ENCODE measurements at regions not wholly inside any gene's neighbourhood (a gene's known extent, or its start where the extent isn't known, plus 50 kb on each side); places are given as distances from the start of the nearest gene placed in this dataset.

GRCh38 chr11:82586581-82586980 lies 147.1 kb downstream of the FAM181B start:
- H3K9me3 ChIP-seq = no peaks in the 10 kb centered on the region
- in situ Hi-C loops (cut with MboI; ENCODE audit: low sequenced_read_pairs) = no loop called here
- H3K4me1 ChIP-seq = no peaks in the 10 kb centered on the region
- peaks cover 10% of the 10 kb centered on the region; the same call in 1 of the 2 replicates for H3K27me3 ChIP-seq (ENCODE audit: low read depth)
- no peak overlapping the region for H3K4me3 ChIP-seq
- no peak for DNase-seq (ENCODE audit: low spot score in 2 of 2)
- H3K36me3 ChIP-seq (replicated peaks) = no peaks in the 10 kb centered on the region

DNA sequence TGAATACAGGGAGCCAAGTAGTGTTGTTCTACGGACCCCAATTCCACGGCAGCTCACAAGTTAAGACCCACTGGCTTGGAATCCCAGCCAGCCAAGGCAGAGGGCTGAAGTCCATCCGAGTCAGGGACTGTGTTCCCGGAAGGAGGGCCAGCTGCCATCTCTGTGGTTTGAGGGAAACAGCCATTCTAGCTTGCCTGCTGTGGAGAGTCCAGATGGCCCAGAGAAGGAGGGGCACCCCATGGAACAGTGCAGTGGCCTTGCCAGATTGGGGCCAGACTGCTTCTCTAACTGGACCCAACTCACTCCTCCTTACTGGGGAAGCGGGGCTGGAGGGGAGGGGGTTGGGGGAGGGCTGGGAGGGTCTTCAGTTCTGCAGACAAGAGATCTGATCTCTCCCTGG lies 156.4 kb downstream of the FAM181B start:
- no peak for DNase-seq (ENCODE audit: low spot score in 2 of 2)
- Histone ChIP-seq H3K9me3 (no peaks in the 10 kb centered on the region), H3K4me3 (no peak overlapping the region), H3K27me3 (ENCODE audit: low read depth) (peaks cover 6% of the 10 kb centered on the region), H3K36me3 (replicated peaks) (no peaks in the 10 kb centered on the region), H3K4me1 (no peaks in the 10 kb centered on the region)
- in situ Hi-C loops (cut with MboI; ENCODE audit: low sequenced_read_pairs) = no loop called here

- H3K9me3 ChIP-seq = no peaks in the 10 kb centered on the region; the same call in 1 of the 2 replicates
- H3K27me3 ChIP-seq (ENCODE audit: low read depth) = no peaks in the 10 kb centered on the region; the same call in 1 of the 2 replicates
- in situ Hi-C loops (cut with MboI; ENCODE audit: low sequenced_read_pairs) = no loop called here
- no peaks in the 10 kb centered on the region for H3K4me1 ChIP-seq
- H3K4me3 ChIP-seq = no peak overlapping the region
- no peak for DNase-seq (ENCODE audit: low spot score in 2 of 2)
- no peaks in the 10 kb centered on the region for H3K36me3 ChIP-seq (replicated peaks)
Measured at GRCh38 chr11:82560836-82561235, 172.8 kb downstream of the FAM181B start.

GRCh38 chr11:82559609-82560008 lies 174.1 kb downstream of the FAM181B start:
- no peaks in the 10 kb centered on the region; the same call in 1 of the 2 replicates for H3K27me3 ChIP-seq (ENCODE audit: low read depth)
- no peak overlapping the region for H3K4me3 ChIP-seq
- H3K4me1 ChIP-seq = no peaks in the 10 kb centered on the region
- DNase-seq (ENCODE audit: low spot score in 2 of 2) = no peak
- no peaks in the 10 kb centered on the region; the same call in 1 of the 2 replicates for H3K9me3 ChIP-seq
- no peaks in the 10 kb centered on the region for H3K36me3 ChIP-seq (replicated peaks)
- in situ Hi-C loops (cut with MboI; ENCODE audit: low sequenced_read_pairs) = no loop called here

- H3K4me1 ChIP-seq = no peaks in the 10 kb centered on the region
Measured at GRCh38 chr11:82557274-82557673, 176.4 kb downstream of the FAM181B start.

DNA sequence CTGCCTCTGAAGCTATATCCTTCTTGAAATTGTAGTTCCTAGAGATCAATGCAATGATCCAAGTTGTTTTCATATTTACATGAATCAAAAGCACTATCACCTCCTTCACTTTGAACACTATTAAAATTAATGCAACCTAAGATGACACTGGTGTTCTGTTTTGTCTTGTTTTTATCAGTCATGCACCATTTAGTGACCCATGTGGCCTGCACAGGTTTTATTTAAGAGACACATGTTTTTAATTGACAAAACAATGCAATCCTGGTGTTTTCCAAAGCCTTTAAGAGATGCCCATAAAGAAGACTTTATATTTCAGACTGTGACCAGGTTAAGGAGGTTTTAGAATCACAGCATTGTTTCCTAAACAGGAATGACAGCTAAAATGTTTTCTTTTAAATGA lies 177.5 kb downstream of the FAM181B start:
- Histone ChIP-seq H3K4me1 (no peaks in the 10 kb centered on the region), H3K27me3 (ENCODE audit: low read depth) (no peaks in the 10 kb centered on the region; the same call in 1 of the 2 replicates), H3K9me3 (no peaks in the 10 kb centered on the region), H3K4me3 (no peak overlapping the region), H3K36me3 (replicated peaks) (no peaks in the 10 kb centered on the region)
- in situ Hi-C loops (cut with MboI; ENCODE audit: low sequenced_read_pairs) = no loop called here
- DNase-seq (ENCODE audit: low spot score in 2 of 2) = no peak

More at GRCh38 chr11:82557274-82557673, 176.4 kb downstream of the FAM181B start:
- no peak overlapping the region for H3K4me3 ChIP-seq
- H3K27me3 ChIP-seq (ENCODE audit: low read depth) = no peaks in the 10 kb centered on the region; the same call in 1 of the 2 replicates
- no peaks in the 10 kb centered on the region for H3K9me3 ChIP-seq
- no peak for DNase-seq (ENCODE audit: low spot score in 2 of 2)
- in situ Hi-C loops (cut with MboI; ENCODE audit: low sequenced_read_pairs) = no loop called here
- H3K36me3 ChIP-seq (replicated peaks) = no peaks in the 10 kb centered on the region

DNA sequence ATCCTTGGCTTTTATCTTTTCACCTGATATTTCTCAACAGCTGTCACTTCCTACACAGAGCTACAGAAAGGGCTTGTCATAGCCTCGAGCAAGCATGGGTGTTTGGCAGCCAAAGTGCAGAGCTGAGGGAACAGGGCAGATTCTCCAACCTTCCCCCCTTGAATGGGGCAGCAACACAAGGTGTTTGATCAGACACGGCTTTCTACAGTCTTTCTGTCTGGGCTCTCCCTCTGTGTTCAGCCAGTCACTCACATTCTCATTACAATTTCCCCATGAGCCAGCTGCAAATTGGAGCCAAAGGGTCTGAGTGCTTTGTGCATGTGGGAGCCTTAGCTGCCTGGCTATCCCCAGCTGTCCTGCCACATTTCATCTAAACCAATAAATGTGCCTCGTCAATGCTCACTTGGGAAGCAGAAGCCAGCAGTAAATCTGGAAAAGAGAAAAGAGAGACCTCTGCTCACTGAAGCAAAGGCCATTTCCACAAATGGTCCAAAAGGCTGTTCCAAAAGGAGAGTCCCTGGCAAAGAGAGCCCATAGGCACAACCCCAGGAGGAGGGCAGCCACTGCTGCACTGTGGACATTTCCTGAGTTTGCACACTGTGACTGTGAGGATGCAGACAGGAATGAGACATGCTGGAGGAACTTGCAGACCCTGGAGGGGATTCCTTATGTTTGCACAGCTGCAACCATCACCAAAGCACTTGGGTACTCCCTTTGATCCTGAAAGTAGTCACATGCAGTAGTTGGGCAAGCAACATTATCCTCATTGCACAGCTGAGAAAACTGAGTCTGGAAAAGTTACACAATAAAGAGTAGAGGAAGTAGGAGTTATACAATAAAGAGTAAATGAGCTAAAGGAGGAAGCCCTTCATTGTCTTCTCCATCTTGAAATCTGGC lies 186.8 kb downstream of the FAM181B start:
- in situ Hi-C loops (cut with MboI; ENCODE audit: low sequenced_read_pairs) = no loop called here
- no peaks in the 10 kb centered on the region for H3K36me3 ChIP-seq (replicated peaks)
- no peaks in the 10 kb centered on the region for H3K4me1 ChIP-seq
- DNase-seq (ENCODE audit: low spot score in 2 of 2) = no peak
- no peaks in the 10 kb centered on the region for H3K9me3 ChIP-seq
- H3K4me3 ChIP-seq = no peak overlapping the region
- 0 out of 2 replicates have a peak, but pooled peaks cover 2% of the 10 kb centered on the region for H3K27me3 ChIP-seq (ENCODE audit: low read depth)

- Histone ChIP-seq H3K36me3 (replicated peaks) (no peaks in the 10 kb centered on the region), H3K9me3 (no peaks in the 10 kb centered on the region), H3K4me1 (no peaks in the 10 kb centered on the region), H3K27me3 (ENCODE audit: low read depth) (0 out of 2 replicates have a peak, but pooled peaks cover 2% of the 10 kb centered on the region), H3K4me3 (no peak overlapping the region)
- DNase-seq (ENCODE audit: low spot score in 2 of 2) = no peak
- in situ Hi-C loops (cut with MboI; ENCODE audit: low sequenced_read_pairs) = no loop called here
Measured at GRCh38 chr11:82539669-82540068, 194.0 kb downstream of the FAM181B start.

- DNase-seq (ENCODE audit: low spot score in 2 of 2) = no peak
- Histone ChIP-seq H3K36me3 (replicated peaks) (no peaks in the 10 kb centered on the region), H3K27me3 (ENCODE audit: low read depth) (no peaks in the 10 kb centered on the region), H3K4me1 (peaks cover 5% of the 10 kb centered on the region; the same call in 1 of the 2 replicates), H3K4me3 (no peak overlapping the region), H3K9me3 (no peaks in the 10 kb centered on the region)
- in situ Hi-C loops (cut with MboI; ENCODE audit: low sequenced_read_pairs) = no loop called here
Measured at GRCh38 chr11:82536706-82537105, 197.0 kb downstream of the FAM181B start.

- Histone ChIP-seq H3K9me3 (no peaks in the 10 kb centered on the region), H3K36me3 (replicated peaks) (no peaks in the 10 kb centered on the region), H3K4me3 (no peak overlapping the region), H3K27me3 (ENCODE audit: low read depth) (no peaks in the 10 kb centered on the region), H3K4me1 (peaks cover 5% of the 10 kb centered on the region; the same call in 1 of the 2 replicates)
- DNase-seq (ENCODE audit: low spot score in 2 of 2) = no peak
- in situ Hi-C loops (cut with MboI; ENCODE audit: low sequenced_read_pairs) = no loop called here
Measured at GRCh38 chr11:82533628-82534327, 199.9 kb downstream of the FAM181B start.

- peaks cover 5% of the 10 kb centered on the region; the same call in 1 of the 2 replicates for H3K4me1 ChIP-seq
- no peak overlapping the region for H3K4me3 ChIP-seq
- in situ Hi-C loops (cut with MboI; ENCODE audit: low sequenced_read_pairs) = no loop called here
- no peak for DNase-seq (ENCODE audit: low spot score in 2 of 2)
- peaks cover 4% of the 10 kb centered on the region; the same call in 1 of the 2 replicates for H3K27me3 ChIP-seq (ENCODE audit: low read depth)
- no peaks in the 10 kb centered on the region for H3K36me3 ChIP-seq (replicated peaks)
- H3K9me3 ChIP-seq = no peaks in the 10 kb centered on the region
Measured at GRCh38 chr11:82529936-82530335, 203.7 kb downstream of the FAM181B start.

DNA sequence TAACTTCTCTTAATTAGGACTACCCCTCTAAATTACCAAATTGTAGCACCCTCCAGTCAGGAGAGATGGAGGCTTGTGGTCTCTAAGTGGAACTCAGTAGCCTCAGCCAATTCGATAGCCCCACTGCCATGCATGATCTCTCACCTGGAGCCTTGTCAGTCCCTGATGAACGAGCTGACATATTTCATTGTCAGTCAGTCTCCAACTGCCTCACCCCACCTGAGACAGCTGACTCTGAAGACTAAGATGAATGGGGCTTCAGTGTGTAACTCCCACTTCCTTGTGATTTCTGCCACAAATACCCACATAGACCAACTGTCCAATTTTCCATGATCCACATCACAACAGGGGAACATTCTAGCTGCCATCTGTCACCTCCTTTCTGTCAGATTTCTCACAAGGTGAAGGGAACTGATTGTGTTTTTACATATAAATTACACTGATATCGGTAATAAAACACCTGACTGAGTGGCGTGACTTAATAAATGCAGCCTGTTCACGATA lies 206.5 kb downstream of the FAM181B start:
- in situ Hi-C loops (cut with MboI; ENCODE audit: low sequenced_read_pairs) = no loop called here
- no peaks in the 10 kb centered on the region for H3K4me1 ChIP-seq
- no peaks in the 10 kb centered on the region for H3K9me3 ChIP-seq
- H3K4me3 ChIP-seq = no peak overlapping the region
- H3K27me3 ChIP-seq (ENCODE audit: low read depth) = peaks cover 4% of the 10 kb centered on the region; the same call in 1 of the 2 replicates
- H3K36me3 ChIP-seq (replicated peaks) = no peaks in the 10 kb centered on the region
- DNase-seq (ENCODE audit: low spot score in 2 of 2) = no peak

GRCh38 chr11:82523141-82523540 lies 210.5 kb downstream of the FAM181B start:
- no peak for DNase-seq (ENCODE audit: low spot score in 2 of 2)
- H3K4me3 ChIP-seq = no peak overlapping the region
- peaks cover 2% of the 10 kb centered on the region; the same call in 1 of the 2 replicates for H3K27me3 ChIP-seq (ENCODE audit: low read depth)
- H3K9me3 ChIP-seq = no peaks in the 10 kb centered on the region
- no peaks in the 10 kb centered on the region for H3K4me1 ChIP-seq
- H3K36me3 ChIP-seq (replicated peaks) = no peaks in the 10 kb centered on the region
- in situ Hi-C loops (cut with MboI; ENCODE audit: low sequenced_read_pairs) = no loop called here

GRCh38 chr11:82521427-82521826 lies 212.2 kb downstream of the FAM181B start:
- DNase-seq (ENCODE audit: low spot score in 2 of 2) = no peak
- no peaks in the 10 kb centered on the region for H3K9me3 ChIP-seq
- in situ Hi-C loops (cut with MboI; ENCODE audit: low sequenced_read_pairs) = no loop called here
- no peak overlapping the region for H3K4me3 ChIP-seq
- no peaks in the 10 kb centered on the region for H3K36me3 ChIP-seq (replicated peaks)
- no peaks in the 10 kb centered on the region for H3K27me3 ChIP-seq (ENCODE audit: low read depth)
- no peaks in the 10 kb centered on the region for H3K4me1 ChIP-seq

All from HAP-1 (cell line).